ENCODE measurements at regions not wholly inside any gene's neighbourhood (a gene's known extent, or its start where the extent isn't known, plus 50 kb on each side); places are given as distances from the start of the nearest gene placed in this dataset.
A peak's percentile ranks its signal among the peaks of the same experiment; 100 is the strongest.

DNA sequence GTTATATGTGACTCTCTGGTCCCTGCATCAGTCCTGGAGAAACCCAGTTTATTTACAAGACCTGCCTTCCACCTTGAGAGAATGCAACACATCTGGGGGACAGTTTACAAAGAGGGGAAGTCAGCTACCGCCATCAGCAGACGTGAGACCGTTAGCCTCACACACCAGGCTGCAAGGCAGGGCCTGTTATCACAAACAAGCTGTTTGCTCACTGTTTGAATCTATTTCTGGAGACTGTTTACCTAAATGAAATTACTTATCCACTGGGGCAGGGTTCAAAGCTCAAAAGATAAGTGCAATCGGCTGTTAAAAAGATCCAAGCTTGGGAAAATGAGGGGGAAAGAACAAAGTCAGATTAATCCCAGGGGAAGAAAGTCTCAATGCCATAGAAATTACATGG, 134.4 kb downstream of the ZNF281 start (continued):
- TF ChIP-seq, protein P1, sequence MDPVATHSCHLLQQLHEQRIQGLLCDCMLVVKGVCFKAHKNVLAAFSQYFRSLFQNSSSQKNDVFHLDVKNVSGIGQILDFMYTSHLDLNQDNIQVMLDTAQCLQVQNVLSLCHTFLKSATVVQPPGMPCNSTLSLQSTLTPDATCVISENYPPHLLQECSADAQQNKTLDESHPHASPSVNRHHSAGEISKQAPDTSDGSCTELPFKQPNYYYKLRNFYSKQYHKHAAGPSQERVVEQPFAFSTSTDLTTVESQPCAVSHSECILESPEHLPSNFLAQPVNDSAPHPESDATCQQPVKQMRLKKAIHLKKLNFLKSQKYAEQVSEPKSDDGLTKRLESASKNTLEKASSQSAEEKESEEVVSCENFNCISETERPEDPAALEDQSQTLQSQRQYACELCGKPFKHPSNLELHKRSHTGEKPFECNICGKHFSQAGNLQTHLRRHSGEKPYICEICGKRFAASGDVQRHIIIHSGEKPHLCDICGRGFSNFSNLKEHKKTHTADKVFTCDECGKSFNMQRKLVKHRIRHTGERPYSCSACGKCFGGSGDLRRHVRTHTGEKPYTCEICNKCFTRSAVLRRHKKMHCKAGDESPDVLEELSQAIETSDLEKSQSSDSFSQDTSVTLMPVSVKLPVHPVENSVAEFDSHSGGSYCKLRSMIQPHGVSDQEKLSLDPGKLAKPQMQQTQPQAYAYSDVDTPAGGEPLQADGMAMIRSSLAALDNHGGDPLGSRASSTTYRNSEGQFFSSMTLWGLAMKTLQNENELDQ (CRISPR knock-in tag; IDR thresholded peaks at IDR 0.05; ENCODE audit: borderline replicate concordance), result no peak
- TF ChIP-seq ZNF138 (CRISPR knock-in tag; IDR thresholded peaks at IDR 0.05; ENCODE audit: low read depth) (no peak), ZNF83 (CRISPR knock-in tag; IDR thresholded peaks at IDR 0.05; ENCODE audit: borderline replicate concordance) (no peak), ZNF326 (CRISPR knock-in tag; IDR thresholded peaks at IDR 0.05; ENCODE audit: borderline replicate concordance) (no peak), ETV6 (CRISPR knock-in tag; conservative IDR thresholded peaks at IDR 0.05) (no peak), POLR2G (IDR thresholded peaks at IDR 0.05; ENCODE audit: low read depth, low read length) (no peak), PCBP2 (optimal IDR thresholded peaks at IDR 0.05; ENCODE audit: low read depth, low read length, poor library complexity, severe bottlenecking) (no peak), ZBTB38 (CRISPR knock-in tag; IDR thresholded peaks at IDR 0.05) (no peak), ZNF432 (CRISPR knock-in tag; IDR thresholded peaks at IDR 0.05; ENCODE audit: borderline replicate concordance) (no peak), ZNF678 (CRISPR knock-in tag; IDR thresholded peaks at IDR 0.05) (no peak), SOX6 (IDR thresholded peaks at IDR 0.05) (no peak), SOX6 (CRISPR knock-in tag; IDR thresholded peaks at IDR 0.05) (peak; percentile 85), THAP11 (CRISPR knock-in tag; IDR thresholded peaks at IDR 0.05) (no peak), CENPX (CRISPR knock-in tag; IDR thresholded peaks at IDR 0.05) (no peak), ZNF235 (CRISPR knock-in tag; IDR thresholded peaks at IDR 0.05; ENCODE audit: borderline replicate concordance) (no peak), ELF1 (CRISPR knock-in tag; IDR thresholded peaks at IDR 0.05) (no peak), TRIM24 (CRISPR knock-in tag; IDR thresholded peaks at IDR 0.05) (no peak), CCAR2 (optimal IDR thresholded peaks at IDR 0.05; ENCODE audit: low read depth, low read length) (no peak), ZNF598 (CRISPR knock-in tag; IDR thresholded peaks at IDR 0.05; ENCODE audit: borderline replicate concordance) (no peak)
- TF ChIP-seq, protein P2, sequence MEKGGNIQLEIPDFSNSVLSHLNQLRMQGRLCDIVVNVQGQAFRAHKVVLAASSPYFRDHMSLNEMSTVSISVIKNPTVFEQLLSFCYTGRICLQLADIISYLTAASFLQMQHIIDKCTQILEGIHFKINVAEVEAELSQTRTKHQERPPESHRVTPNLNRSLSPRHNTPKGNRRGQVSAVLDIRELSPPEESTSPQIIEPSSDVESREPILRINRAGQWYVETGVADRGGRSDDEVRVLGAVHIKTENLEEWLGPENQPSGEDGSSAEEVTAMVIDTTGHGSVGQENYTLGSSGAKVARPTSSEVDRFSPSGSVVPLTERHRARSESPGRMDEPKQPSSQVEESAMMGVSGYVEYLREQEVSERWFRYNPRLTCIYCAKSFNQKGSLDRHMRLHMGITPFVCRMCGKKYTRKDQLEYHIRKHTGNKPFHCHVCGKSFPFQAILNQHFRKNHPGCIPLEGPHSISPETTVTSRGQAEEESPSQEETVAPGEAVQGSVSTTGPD (CRISPR knock-in tag; IDR thresholded peaks at IDR 0.05), result no peak
- TF ChIP-seq, protein P3, sequence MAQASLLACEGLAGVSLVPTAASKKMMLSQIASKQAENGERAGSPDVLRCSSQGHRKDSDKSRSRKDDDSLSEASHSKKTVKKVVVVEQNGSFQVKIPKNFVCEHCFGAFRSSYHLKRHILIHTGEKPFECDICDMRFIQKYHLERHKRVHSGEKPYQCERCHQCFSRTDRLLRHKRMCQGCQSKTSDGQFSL (CRISPR knock-in tag; IDR thresholded peaks at IDR 0.05), result no peak
- TF ChIP-seq, protein P4, sequence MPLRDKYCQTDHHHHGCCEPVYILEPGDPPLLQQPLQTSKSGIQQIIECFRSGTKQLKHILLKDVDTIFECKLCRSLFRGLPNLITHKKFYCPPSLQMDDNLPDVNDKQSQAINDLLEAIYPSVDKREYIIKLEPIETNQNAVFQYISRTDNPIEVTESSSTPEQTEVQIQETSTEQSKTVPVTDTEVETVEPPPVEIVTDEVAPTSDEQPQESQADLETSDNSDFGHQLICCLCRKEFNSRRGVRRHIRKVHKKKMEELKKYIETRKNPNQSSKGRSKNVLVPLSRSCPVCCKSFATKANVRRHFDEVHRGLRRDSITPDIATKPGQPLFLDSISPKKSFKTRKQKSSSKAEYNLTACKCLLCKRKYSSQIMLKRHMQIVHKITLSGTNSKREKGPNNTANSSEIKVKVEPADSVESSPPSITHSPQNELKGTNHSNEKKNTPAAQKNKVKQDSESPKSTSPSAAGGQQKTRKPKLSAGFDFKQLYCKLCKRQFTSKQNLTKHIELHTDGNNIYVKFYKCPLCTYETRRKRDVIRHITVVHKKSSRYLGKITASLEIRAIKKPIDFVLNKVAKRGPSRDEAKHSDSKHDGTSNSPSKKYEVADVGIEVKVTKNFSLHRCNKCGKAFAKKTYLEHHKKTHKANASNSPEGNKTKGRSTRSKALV (CRISPR knock-in tag; IDR thresholded peaks at IDR 0.05), result no peak
- TF ChIP-seq, protein P5, sequence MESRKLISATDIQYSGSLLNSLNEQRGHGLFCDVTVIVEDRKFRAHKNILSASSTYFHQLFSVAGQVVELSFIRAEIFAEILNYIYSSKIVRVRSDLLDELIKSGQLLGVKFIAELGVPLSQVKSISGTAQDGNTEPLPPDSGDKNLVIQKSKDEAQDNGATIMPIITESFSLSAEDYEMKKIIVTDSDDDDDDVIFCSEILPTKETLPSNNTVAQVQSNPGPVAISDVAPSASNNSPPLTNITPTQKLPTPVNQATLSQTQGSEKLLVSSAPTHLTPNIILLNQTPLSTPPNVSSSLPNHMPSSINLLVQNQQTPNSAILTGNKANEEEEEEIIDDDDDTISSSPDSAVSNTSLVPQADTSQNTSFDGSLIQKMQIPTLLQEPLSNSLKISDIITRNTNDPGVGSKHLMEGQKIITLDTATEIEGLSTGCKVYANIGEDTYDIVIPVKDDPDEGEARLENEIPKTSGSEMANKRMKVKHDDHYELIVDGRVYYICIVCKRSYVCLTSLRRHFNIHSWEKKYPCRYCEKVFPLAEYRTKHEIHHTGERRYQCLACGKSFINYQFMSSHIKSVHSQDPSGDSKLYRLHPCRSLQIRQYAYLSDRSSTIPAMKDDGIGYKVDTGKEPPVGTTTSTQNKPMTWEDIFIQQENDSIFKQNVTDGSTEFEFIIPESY (CRISPR knock-in tag; IDR thresholded peaks at IDR 0.05), result no peak

Data from HepG2 (cell line).